ENCODE measurements at regions not wholly inside any gene's neighbourhood (a gene's known extent, or its start where the extent isn't known, plus 50 kb on each side); places are given as distances from the start of the nearest gene placed in this dataset.

- Mint-ChIP-seq H3K4me3 (ENCODE audit: unreplicated experiment) (no peak overlapping the region), H3K27ac (ENCODE audit: unreplicated experiment) (no peak overlapping the region), H3K36me3 (ENCODE audit: low read depth, unreplicated experiment) (no peaks in the 10 kb centered on the region)
These were observed 153.0 kb upstream of the ROBO2 start for GRCh38 chr3:76886761-76887500.

DNA sequence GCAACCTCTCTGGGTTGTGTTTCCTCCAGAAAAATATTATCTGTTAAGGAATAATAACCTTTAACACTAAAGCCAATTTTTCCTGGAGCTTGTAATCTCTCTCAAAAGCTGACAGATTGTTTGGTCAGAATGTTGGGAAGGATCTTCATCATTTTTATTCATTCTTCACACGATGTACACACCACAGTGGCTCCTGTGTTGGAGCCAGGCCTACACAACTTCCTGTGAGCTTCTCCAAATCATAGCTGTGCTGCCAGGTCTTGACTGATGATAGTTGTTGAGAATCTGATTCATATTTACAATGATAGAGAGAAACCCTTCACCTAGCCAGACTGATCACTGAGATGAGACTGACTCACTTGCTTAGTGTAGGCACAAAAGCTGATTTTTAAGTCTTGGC is 151.0 kb upstream of the ROBO2 start:
- TF ChIP-seq, protein P1, sequence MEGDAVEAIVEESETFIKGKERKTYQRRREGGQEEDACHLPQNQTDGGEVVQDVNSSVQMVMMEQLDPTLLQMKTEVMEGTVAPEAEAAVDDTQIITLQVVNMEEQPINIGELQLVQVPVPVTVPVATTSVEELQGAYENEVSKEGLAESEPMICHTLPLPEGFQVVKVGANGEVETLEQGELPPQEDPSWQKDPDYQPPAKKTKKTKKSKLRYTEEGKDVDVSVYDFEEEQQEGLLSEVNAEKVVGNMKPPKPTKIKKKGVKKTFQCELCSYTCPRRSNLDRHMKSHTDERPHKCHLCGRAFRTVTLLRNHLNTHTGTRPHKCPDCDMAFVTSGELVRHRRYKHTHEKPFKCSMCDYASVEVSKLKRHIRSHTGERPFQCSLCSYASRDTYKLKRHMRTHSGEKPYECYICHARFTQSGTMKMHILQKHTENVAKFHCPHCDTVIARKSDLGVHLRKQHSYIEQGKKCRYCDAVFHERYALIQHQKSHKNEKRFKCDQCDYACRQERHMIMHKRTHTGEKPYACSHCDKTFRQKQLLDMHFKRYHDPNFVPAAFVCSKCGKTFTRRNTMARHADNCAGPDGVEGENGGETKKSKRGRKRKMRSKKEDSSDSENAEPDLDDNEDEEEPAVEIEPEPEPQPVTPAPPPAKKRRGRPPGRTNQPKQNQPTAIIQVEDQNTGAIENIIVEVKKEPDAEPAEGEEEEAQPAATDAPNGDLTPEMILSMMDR (IDR thresholded peaks at IDR 0.05; ENCODE audit: unreplicated experiment) = no peak
- Mint-ChIP-seq H3K27ac (ENCODE audit: unreplicated experiment) (no peak overlapping the region), H3K4me3 (ENCODE audit: unreplicated experiment) (no peak overlapping the region), H3K4me1 (ENCODE audit: unreplicated experiment) (no peaks in the 10 kb centered on the region), H3K36me3 (ENCODE audit: low read depth, unreplicated experiment) (no peaks in the 10 kb centered on the region), H3K27me3 (ENCODE audit: unreplicated experiment) (no peaks in the 10 kb centered on the region), H3K9me3 (ENCODE audit: unreplicated experiment) (no peaks in the 10 kb centered on the region)
- no peak for DNase-seq (ENCODE audit: low spot score)

More at GRCh38 chr3:76886761-76887500, 153.0 kb upstream of the ROBO2 start:
- Mint-ChIP-seq H3K9me3 (ENCODE audit: unreplicated experiment) (no peaks in the 10 kb centered on the region), H3K27me3 (ENCODE audit: unreplicated experiment) (no peaks in the 10 kb centered on the region), H3K4me1 (ENCODE audit: unreplicated experiment) (no peaks in the 10 kb centered on the region)
- TF ChIP-seq, protein P1 (IDR thresholded peaks at IDR 0.05; ENCODE audit: unreplicated experiment) = no peak
- no peak for DNase-seq (ENCODE audit: low spot score)

DNA sequence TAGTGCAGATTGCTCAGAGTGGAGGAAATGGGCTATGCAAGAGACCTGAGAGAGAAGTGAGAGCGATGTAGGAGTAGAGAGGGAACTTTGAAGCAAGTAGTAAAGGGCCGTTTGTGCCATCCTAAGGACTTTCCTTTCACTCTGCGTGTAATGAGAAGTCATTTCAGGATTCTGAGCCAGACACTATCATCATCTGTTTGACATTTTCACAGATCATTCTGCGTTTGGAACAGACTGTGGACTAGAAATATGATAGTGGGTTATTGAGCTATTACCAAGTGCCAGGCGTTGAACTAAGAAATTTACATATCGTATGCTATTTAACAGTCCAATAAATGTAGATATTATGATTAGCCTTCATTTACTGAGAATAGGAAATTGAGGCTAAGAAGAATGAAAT is 150.0 kb upstream of the ROBO2 start:
- no peaks in the 10 kb centered on the region for H3K27me3 Mint-ChIP-seq (ENCODE audit: unreplicated experiment)
- no peak for DNase-seq (ENCODE audit: low spot score)
- H3K4me3 Mint-ChIP-seq (ENCODE audit: unreplicated experiment) = no peak overlapping the region
- no peaks in the 10 kb centered on the region for H3K9me3 Mint-ChIP-seq (ENCODE audit: unreplicated experiment)
- no peaks in the 10 kb centered on the region for H3K4me1 Mint-ChIP-seq (ENCODE audit: unreplicated experiment)
- no peak overlapping the region for H3K27ac Mint-ChIP-seq (ENCODE audit: unreplicated experiment)
- H3K36me3 Mint-ChIP-seq (ENCODE audit: low read depth, unreplicated experiment) = no peaks in the 10 kb centered on the region
- TF ChIP-seq, protein P1 (IDR thresholded peaks at IDR 0.05; ENCODE audit: unreplicated experiment) = no peak

DNA sequence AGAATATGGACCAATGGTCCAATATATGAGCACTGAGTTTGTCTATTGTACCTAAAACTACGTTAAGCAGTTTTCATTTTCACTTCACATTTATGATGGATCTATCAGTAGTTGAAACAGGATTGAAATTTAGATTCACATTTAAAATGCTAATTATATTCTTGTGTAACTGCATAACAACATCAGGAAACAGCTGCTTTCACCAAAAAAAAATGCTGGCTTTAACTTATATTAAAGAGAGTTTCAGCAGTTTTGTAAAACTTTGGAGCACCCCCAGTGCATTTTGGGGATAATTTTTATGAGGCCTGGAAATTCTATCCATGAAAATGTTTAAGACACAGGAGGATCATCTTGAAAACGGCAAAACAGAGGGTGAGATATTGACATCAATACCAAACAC is 142.8 kb upstream of the ROBO2 start:
- Mint-ChIP-seq H3K9me3 (ENCODE audit: unreplicated experiment) (no peaks in the 10 kb centered on the region), H3K27ac (ENCODE audit: unreplicated experiment) (no peak overlapping the region), H3K4me1 (ENCODE audit: unreplicated experiment) (no peaks in the 10 kb centered on the region), H3K36me3 (ENCODE audit: low read depth, unreplicated experiment) (no peaks in the 10 kb centered on the region), H3K4me3 (ENCODE audit: unreplicated experiment) (no peak overlapping the region), H3K27me3 (ENCODE audit: unreplicated experiment) (no peaks in the 10 kb centered on the region)
- TF ChIP-seq, protein P1 (IDR thresholded peaks at IDR 0.05; ENCODE audit: unreplicated experiment) = no peak
- DNase-seq (ENCODE audit: low spot score) = no peak

GRCh38 chr3:76900596-76900995 is 139.3 kb upstream of the ROBO2 start:
- Mint-ChIP-seq H3K9me3 (ENCODE audit: unreplicated experiment) (no peaks in the 10 kb centered on the region), H3K36me3 (ENCODE audit: low read depth, unreplicated experiment) (no peaks in the 10 kb centered on the region), H3K27ac (ENCODE audit: unreplicated experiment) (no peak overlapping the region), H3K27me3 (ENCODE audit: unreplicated experiment) (no peaks in the 10 kb centered on the region), H3K4me1 (ENCODE audit: unreplicated experiment) (no peaks in the 10 kb centered on the region), H3K4me3 (ENCODE audit: unreplicated experiment) (no peak overlapping the region)
- TF ChIP-seq, protein P1 (IDR thresholded peaks at IDR 0.05; ENCODE audit: unreplicated experiment) = no peak
- DNase-seq (ENCODE audit: low spot score) = no peak

Measured in endothelial cell (in vitro differentiated cells).